Inferior parietal cortex (tissue), 1 donor: ENCODE measurements at regions not wholly inside any gene's neighbourhood (a gene's known extent, or its start where the extent isn't known, plus 50 kb on each side); places are given as distances from the start of the nearest gene placed in this dataset.

ENCODE experiments used
- DNase-seq: peaks from one replicate; pipeline ENCODE4 v3.0.0-alpha.2; 2016; ENCODE audit errors: extremely low spot score

- no peak for DNase-seq
Observed at GRCh38 chr6:156058356-156058755, 602.7 kb upstream of the NOX3 start.

GRCh38 chr6:156057869-156058268 is 602.2 kb upstream of the NOX3 start:
- DNase-seq = no peak

- DNase-seq = no peak
Observed at GRCh38 chr6:156056085-156056484, 600.4 kb upstream of the NOX3 start.

GRCh38 chr6:156053626-156054025 is 598.0 kb upstream of the NOX3 start:
- DNase-seq = no peak

- DNase-seq = no peak
Observed at GRCh38 chr6:156046841-156047449, 591.3 kb upstream of the NOX3 start.

GRCh38 chr6:156046268-156046665 is 590.6 kb upstream of the NOX3 start:
- no peak for DNase-seq

GRCh38 chr6:156045401-156046267 is 590.0 kb upstream of the NOX3 start:
- no peak for DNase-seq

- DNase-seq = no peak
Observed at GRCh38 chr6:156033598-156033997, 578.0 kb upstream of the NOX3 start.

- no peak for DNase-seq
Observed at GRCh38 chr6:156031516-156031915, 575.9 kb upstream of the NOX3 start.

- no peak for DNase-seq
Observed at GRCh38 chr6:156030053-156030452, 574.4 kb upstream of the NOX3 start.

- DNase-seq = no peak
Observed at GRCh38 chr6:156029286-156029985, 573.8 kb upstream of the NOX3 start.

- DNase-seq = no peak
Observed at GRCh38 chr6:156028335-156029131, 572.9 kb upstream of the NOX3 start.

- DNase-seq = no peak
Observed at GRCh38 chr6:156027248-156027626, 571.6 kb upstream of the NOX3 start.

- no peak for DNase-seq
Observed at GRCh38 chr6:156026486-156027247, 571.0 kb upstream of the NOX3 start.

GRCh38 chr6:156024339-156024738 is 568.7 kb upstream of the NOX3 start:
- no peak for DNase-seq

GRCh38 chr6:156021746-156022396 is 566.2 kb upstream of the NOX3 start:
- no peak for DNase-seq

- no peak for DNase-seq
Observed at GRCh38 chr6:156017838-156018237, 562.2 kb upstream of the NOX3 start.

GRCh38 chr6:156016186-156016976 is 560.7 kb upstream of the NOX3 start:
- no peak for DNase-seq

GRCh38 chr6:156013155-156013554 is 557.5 kb upstream of the NOX3 start:
- DNase-seq = no peak

- DNase-seq = no peak
Observed at GRCh38 chr6:156009656-156010055, 554.0 kb upstream of the NOX3 start.
